Endothelial cell of umbilical vein (primary cell): ENCODE measurements at regions not wholly inside any gene's neighbourhood (a gene's known extent, or its start where the extent isn't known, plus 50 kb on each side); places are given as distances from the start of the nearest gene placed in this dataset.

ENCODE experiments used
- BruUV-seq: library from RNA; stranded (reverse); fragments of 400-500 nt; replicated peaks from 2 replicates; lab custom pipeline; 2021; lab: Mats Ljungman, UMichigan
- CTCF ChIA-PET: fragments of 300-600, 350-600 bp; sonication (Branson Sonifier 250); formaldehyde crosslinking; loops from one replicate; lab custom pipeline; 2021; ENCODE audit warnings: antibody characterized with exemption, inconsistent platforms; lab: Charles Lee
- POLR2A ChIA-PET: fragments of 300-600, 350-600 bp; sonication (Branson Sonifier 250); formaldehyde crosslinking; loops from one replicate; lab custom pipeline; 2021; ENCODE audit warnings: antibody characterized with exemption, inconsistent platforms; lab: Charles Lee
- DNase-seq: peaks from one replicate; pipeline ENCODE4 v3.0.0-alpha.2; 2011; ENCODE audit warnings: low read depth, low spot score
- FAIRE-seq: peaks from 2 replicates; lab custom pipeline; 2011; peaks lifted over from hg19 to GRCh38; lab: Jason Lieb, UNC
- H2AFZ ChIP-seq: 2 replicates; pipeline ENCODE4 v1.6.0; 2012; ENCODE audit warnings: low read depth, low read length, control low read depth, inconsistent platforms
- H3K27ac ChIP-seq: 2 replicates; pipeline ENCODE4 v1.5.1; 2011; ENCODE audit warnings: low read depth, mild to moderate bottlenecking, control low read depth, low read length, moderate library complexity; ENCODE audit not compliant: insufficient read depth
- H3K27me3 ChIP-seq, 2 experiments: 2 replicates each; pipeline versions ENCODE4 v1.6.0 to v1.6.1; 2011; ENCODE audit warnings: low read length in 2 of 2, mixed read lengths in 1 of 2; ENCODE audit not compliant: control insufficient read depth in 2 of 2, insufficient read depth in 2 of 2
- H3K36me3 ChIP-seq, 2 experiments: 2 replicates in 1 of 2; 3 replicates in 1 of 2; pipeline ENCODE4 v1.5.1; 2011; ENCODE audit warnings: low read length in 2 of 2, mild to moderate bottlenecking in 1 of 2, moderate library complexity in 1 of 2; ENCODE audit not compliant: control insufficient read depth in 2 of 2, insufficient read depth in 2 of 2; ENCODE audit errors: extremely low read depth in 1 of 2
- H3K4me1 ChIP-seq: 3 replicates; pipeline ENCODE4 v1.5.1; 2011; ENCODE audit warnings: mild to moderate bottlenecking, low read length; ENCODE audit not compliant: control insufficient read depth, insufficient read depth; ENCODE audit errors: extremely low read depth
- H3K4me2 ChIP-seq: 2 replicates; pipeline ENCODE4 v1.6.1; 2011; ENCODE audit warnings: low read length, control low read depth, mixed read lengths; ENCODE audit not compliant: insufficient read depth
- H3K4me3 ChIP-seq, 3 experiments: fragments of 200-600 bp in 1 of 3; sonication (generic), shearing (Covaris generic) in 1 of 3; replicated peaks in 1 of 3; 2 replicates each; pipeline ENCODE4 v1.5.1; 2011 to 2016; ENCODE audit warnings: control low read depth in 3 of 3, low read length in 3 of 3, mild to moderate bottlenecking in 2 of 3, inconsistent platforms in 1 of 3, low read depth in 1 of 3, moderate library complexity in 1 of 3; ENCODE audit not compliant: insufficient read depth in 1 of 3
- H3K79me2 ChIP-seq: 2 replicates; pipeline ENCODE4 v1.6.0; 2012; ENCODE audit warnings: low read length, inconsistent platforms; ENCODE audit not compliant: control insufficient read depth, insufficient read depth
- H3K9ac ChIP-seq: replicated peaks from 2 replicates; pipeline ENCODE3; 2011; ENCODE audit warnings: low read length, control low read depth; ENCODE audit not compliant: insufficient read depth; ENCODE audit errors: extremely low read depth
- H3K9me1 ChIP-seq: replicated peaks from 3 replicates; pipeline ENCODE4 v1.6.0; 2011; ENCODE audit warnings: mild to moderate bottlenecking, low read length; ENCODE audit not compliant: control insufficient read depth, insufficient read depth; ENCODE audit errors: extremely low read depth
- H3K9me3 ChIP-seq: replicated peaks from 2 replicates; pipeline ENCODE4 v1.5.1; 2012; ENCODE audit warnings: low read length, inconsistent platforms; ENCODE audit not compliant: control insufficient read depth, insufficient read depth
- H4K20me1 ChIP-seq: replicated peaks from 2 replicates; pipeline ENCODE3; 2011; ENCODE audit warnings: mild to moderate bottlenecking, low read length; ENCODE audit not compliant: control insufficient read depth, insufficient read depth; ENCODE audit errors: extremely low read depth
- CTCF ChIP-seq, 2 donors: IDR thresholded peaks; 1 replicate in 1 of 2; 2 replicates in 1 of 2; pipeline ENCODE4 v1.5.1; 2011; ENCODE audit warnings: low read length in 2 of 2, mild to moderate bottlenecking in 2 of 2, moderate library complexity in 2 of 2, control low read depth in 1 of 2, inconsistent platforms in 1 of 2, low read depth in 1 of 2; ENCODE audit not compliant: insufficient read depth in 1 of 2; ENCODE audit errors: extremely low read depth in 1 of 2
- EZH2 ChIP-seq: IDR thresholded peaks from 2 replicates; pipeline ENCODE4 v1.6.1; 2012; ENCODE audit warnings: borderline replicate concordance, low read depth, mild to moderate bottlenecking, moderate library complexity, low read length, inconsistent platforms; ENCODE audit not compliant: severe bottlenecking
- FOS ChIP-seq: IDR thresholded peaks from 2 replicates; pipeline ENCODE4 v1.6.1; 2011; ENCODE audit warnings: mild to moderate bottlenecking, low read length, moderate library complexity, borderline replicate concordance; ENCODE audit not compliant: insufficient read depth
- GATA2 ChIP-seq: IDR thresholded peaks from 2 replicates; pipeline ENCODE4 v1.7.0; 2011; ENCODE audit warnings: low read depth, mild to moderate bottlenecking, moderate library complexity, mixed read lengths, low read length; ENCODE audit not compliant: insufficient read length, insufficient read depth
- JUN ChIP-seq: IDR thresholded peaks from 2 replicates; pipeline ENCODE4 v1.6.1; 2011; ENCODE audit warnings: borderline replicate concordance, low read depth; ENCODE audit not compliant: insufficient read length, insufficient read depth
- MAX ChIP-seq: IDR thresholded peaks from 2 replicates; pipeline ENCODE4 v1.6.1; 2011; ENCODE audit not compliant: insufficient read depth, insufficient read length
- MYC ChIP-seq: IDR thresholded peaks from one replicate; pipeline ENCODE4 v1.6.1; 2011; ENCODE audit warnings: mild to moderate bottlenecking, low read depth, low read length
- POLR2A ChIP-seq: IDR thresholded peaks from 2 replicates; pipeline ENCODE4 v1.6.1; 2012; ENCODE audit warnings: low read depth, mild to moderate bottlenecking, control low read depth, low read length
- POLR2AphosphoS5 ChIP-seq: IDR thresholded peaks from 2 replicates; pipeline ENCODE4 v1.6.1; 2012; ENCODE audit warnings: low read depth, mild to moderate bottlenecking, control low read depth, low read length, moderate library complexity; ENCODE audit not compliant: insufficient read depth
- dilution Hi-C: fragments of 300-500 bp; cut with MboI; formaldehyde crosslinking; loops from one replicate; pipeline ENCODE4 v1.15.0; 2019; ENCODE audit warnings: low sequenced_read_pairs; ENCODE audit not compliant: extremely low pct_ligation_motif_present
- intact Hi-C: fragments of 100-400 bp; cut with micrococcal nuclease; formaldehyde crosslinking; loops from one replicate; pipeline ENCODE4 v1.10.0; 2022

GRCh38 chr18:75845413-75845812 is 417.9 kb upstream of the SMIM21 start:
- Histone ChIP-seq H3K9me3 (no peaks in the 10 kb centered on the region), H3K36me3 (no peaks in the 10 kb centered on the region), H2AFZ (no peak overlapping the region), H3K79me2 (no peaks in the 10 kb centered on the region), H3K4me2 (no peak overlapping the region), H4K20me1 (no peaks in the 10 kb centered on the region), H3K9ac (no peak overlapping the region), H3K27ac (no peak overlapping the region), H3K27me3 (no peaks in the 10 kb centered on the region), H3K9me1 (no peaks in the 10 kb centered on the region), H3K4me1 (no peaks in the 10 kb centered on the region), H3K4me3 (no peak overlapping the region)
- dilution Hi-C loops = no loop called here
- no TSS peak for BruUV-seq
- TF ChIP-seq POLR2AphosphoS5 = no peak
- no peak for TF ChIP-seq EZH2
- no peak for TF ChIP-seq CTCF (IDR thresholded peaks at IDR 0.05; ENCODE audit: extremely low read depth in 1 of 2, insufficient read depth in 1 of 2, low read depth in 1 of 2, low read length in 2 of 2)
- no peak for TF ChIP-seq POLR2A
- no peak for TF ChIP-seq FOS
- TF ChIP-seq MYC = no peak
- ChIA-PET CTCF (no interaction called here), POLR2A (no interaction called here)
- FAIRE-seq (no peak), DNase-seq (no peak)
- intact Hi-C loops = no loop called here

- Histone ChIP-seq H3K9ac (no peak overlapping the region), H3K4me3 (no peak overlapping the region), H3K79me2 (no peaks in the 10 kb centered on the region), H3K27me3 (no peaks in the 10 kb centered on the region), H3K4me1 (no peaks in the 10 kb centered on the region), H3K4me2 (no peak overlapping the region), H3K9me3 (no peaks in the 10 kb centered on the region), H4K20me1 (no peaks in the 10 kb centered on the region), H3K27ac (no peak overlapping the region), H3K9me1 (no peaks in the 10 kb centered on the region), H3K36me3 (no peaks in the 10 kb centered on the region), H2AFZ (no peak overlapping the region)
- no peak for TF ChIP-seq FOS
- no peak for TF ChIP-seq EZH2
- TF ChIP-seq POLR2A = no peak
- no peak for TF ChIP-seq JUN
- TF ChIP-seq POLR2AphosphoS5 = no peak
- no peak for TF ChIP-seq MYC
- no peak for TF ChIP-seq GATA2
- TF ChIP-seq CTCF (IDR thresholded peaks at IDR 0.05; ENCODE audit: extremely low read depth in 1 of 2, insufficient read depth in 1 of 2, low read depth in 1 of 2, low read length in 2 of 2) = no peak
- TF ChIP-seq MAX = no peak
- ChIA-PET POLR2A (no interaction called here), CTCF (no interaction called here)
- dilution Hi-C loops = no loop called here
- intact Hi-C loops = no loop called here
- FAIRE-seq = no peak
- no TSS peak for BruUV-seq
- DNase-seq = no peak
Observed at GRCh38 chr18:75844146-75844545, 416.6 kb upstream of the SMIM21 start.
